ENCODE measurements at regions not wholly inside any gene's neighbourhood (a gene's known extent, or its start where the extent isn't known, plus 50 kb on each side); places are given as distances from the start of the nearest gene placed in this dataset.

GRCh38 chr4:164442180-164442579 lies 311.8 kb upstream of the SMIM31 start:
- DNase-seq, result no peak

GRCh38 chr4:164446516-164446915 lies 307.4 kb upstream of the SMIM31 start:
- DNase-seq, result no peak

GRCh38 chr4:164461901-164462300 lies 292.0 kb upstream of the SMIM31 start:
- no peak for DNase-seq

- DNase-seq, result no peak
These were observed 291.5 kb upstream of the SMIM31 start for GRCh38 chr4:164462471-164462870.

GRCh38 chr4:164464313-164464712 lies 289.6 kb upstream of the SMIM31 start:
- no peak for DNase-seq

- DNase-seq, result no peak
These were observed 286.4 kb upstream of the SMIM31 start for GRCh38 chr4:164467493-164467892.

- no peak for DNase-seq
These were observed 272.4 kb upstream of the SMIM31 start for GRCh38 chr4:164481306-164482091.

GRCh38 chr4:164482092-164482404 lies 271.9 kb upstream of the SMIM31 start:
- no peak for DNase-seq

GRCh38 chr4:164482758-164483157 lies 271.2 kb upstream of the SMIM31 start:
- DNase-seq, result no peak

- no peak for DNase-seq
These were observed 270.2 kb upstream of the SMIM31 start for GRCh38 chr4:164483711-164484110.

GRCh38 chr4:164484551-164484950 lies 269.4 kb upstream of the SMIM31 start:
- no peak for DNase-seq

GRCh38 chr4:164485136-164485535 lies 268.8 kb upstream of the SMIM31 start:
- no peak for DNase-seq

GRCh38 chr4:164488114-164488513 lies 265.8 kb upstream of the SMIM31 start:
- no peak for DNase-seq

GRCh38 chr4:164501074-164501473 lies 252.9 kb upstream of the SMIM31 start:
- DNase-seq, result no peak

- DNase-seq, result no peak
These were observed 250.1 kb upstream of the SMIM31 start for GRCh38 chr4:164503874-164504273.

GRCh38 chr4:164508097-164508496 lies 245.8 kb upstream of the SMIM31 start:
- DNase-seq, result no peak

- no peak for DNase-seq
These were observed 245.2 kb upstream of the SMIM31 start for GRCh38 chr4:164508771-164509170.

- DNase-seq, result no peak
These were observed 244.0 kb upstream of the SMIM31 start for GRCh38 chr4:164509951-164510350.

- no peak for DNase-seq
These were observed 241.8 kb upstream of the SMIM31 start for GRCh38 chr4:164512124-164512523.

GRCh38 chr4:164514765-164515164 lies 239.2 kb upstream of the SMIM31 start:
- no peak for DNase-seq

GRCh38 chr4:164524789-164525188 lies 229.1 kb upstream of the SMIM31 start:
- DNase-seq, result no peak

- DNase-seq, result no peak
These were observed 226.9 kb upstream of the SMIM31 start for GRCh38 chr4:164526933-164527583.

- no peak for DNase-seq
These were observed 224.9 kb upstream of the SMIM31 start for GRCh38 chr4:164529058-164529457.

- DNase-seq, result no peak
These were observed 224.4 kb upstream of the SMIM31 start for GRCh38 chr4:164529486-164529885.

- no peak for DNase-seq
These were observed 222.6 kb upstream of the SMIM31 start for GRCh38 chr4:164531336-164531735.

Data from activated naive CD4-positive, alpha-beta T cell (primary cell).